Cardiac muscle cell (in vitro differentiated cells and primary cell): ENCODE measurements at regions not wholly inside any gene's neighbourhood (a gene's known extent, or its start where the extent isn't known, plus 50 kb on each side); places are given as distances from the start of the nearest gene placed in this dataset.

Experiments used
- DNase-seq, 2 donors: peaks; one replicate each; pipeline versions ENCODE4 v3.0.0 to v3.0.0-alpha.2; 2010 to 2017; ENCODE audit warnings: low read depth in 1 of 2, low spot score in 1 of 2
- H3K27ac ChIP-seq: fragments of 200-600 bp; sonication (generic); 2 replicates; pipeline ENCODE4 v1.5.1; 2016
- H3K27me3 ChIP-seq: fragments of 200-600 bp; sonication (generic); 2 replicates; pipeline ENCODE4 v1.6.0; 2016; ENCODE audit warnings: control low read depth
- H3K36me3 ChIP-seq: fragments of 200-600 bp; sonication (generic); 2 replicates; pipeline ENCODE4 v1.5.1; 2016; ENCODE audit warnings: control low read depth
- H3K4me1 ChIP-seq: fragments of 200-600 bp; sonication (generic); 2 replicates; pipeline ENCODE4 v1.8.1; 2017; ENCODE audit warnings: low read depth, mild to moderate bottlenecking, mixed run types
- H3K4me3 ChIP-seq: fragments of 200-600 bp; sonication (generic); 2 replicates; pipeline ENCODE4 v1.5.1; 2016; ENCODE audit warnings: mild to moderate bottlenecking
- H3K9me3 ChIP-seq: fragments of 200-600 bp; sonication (generic); 2 replicates; pipeline ENCODE4 v1.5.1; 2017; ENCODE audit warnings: low read depth, mild to moderate bottlenecking, control low read depth
- TF ChIP-seq, protein P1 (sequence below): IDR thresholded peaks from 2 replicates; pipeline ENCODE4 v1.5.1; 2012; ENCODE audit warnings: low read depth, mild to moderate bottlenecking, low read length

DNA sequence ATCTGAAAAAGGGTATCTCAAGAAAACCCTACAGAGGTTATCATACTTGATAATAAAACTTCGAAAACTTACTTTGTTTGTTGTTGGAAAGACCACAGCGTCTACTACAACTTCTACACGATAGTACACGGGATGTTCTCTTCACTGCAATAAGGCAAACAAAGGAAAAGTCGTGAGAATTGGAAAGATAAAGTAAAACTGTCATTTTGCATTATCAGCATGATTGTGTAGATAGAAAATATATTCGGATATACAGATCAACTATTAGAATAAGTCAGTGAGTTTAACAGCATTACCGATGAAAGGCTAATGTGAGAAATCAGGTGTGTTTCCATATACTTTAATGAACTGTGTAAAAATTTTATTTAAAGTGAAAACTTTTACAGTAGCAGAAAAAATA is 287.4 kb downstream of the KLF6 start:
- Histone ChIP-seq H3K27me3 (peaks cover 4% of the 10 kb centered on the region), H3K9me3 (no peaks in the 10 kb centered on the region), H3K36me3 (no peaks in the 10 kb centered on the region), H3K4me1 (no peaks in the 10 kb centered on the region), H3K27ac (no peak overlapping the region), H3K4me3 (no peak overlapping the region)
- TF ChIP-seq, protein P1, sequence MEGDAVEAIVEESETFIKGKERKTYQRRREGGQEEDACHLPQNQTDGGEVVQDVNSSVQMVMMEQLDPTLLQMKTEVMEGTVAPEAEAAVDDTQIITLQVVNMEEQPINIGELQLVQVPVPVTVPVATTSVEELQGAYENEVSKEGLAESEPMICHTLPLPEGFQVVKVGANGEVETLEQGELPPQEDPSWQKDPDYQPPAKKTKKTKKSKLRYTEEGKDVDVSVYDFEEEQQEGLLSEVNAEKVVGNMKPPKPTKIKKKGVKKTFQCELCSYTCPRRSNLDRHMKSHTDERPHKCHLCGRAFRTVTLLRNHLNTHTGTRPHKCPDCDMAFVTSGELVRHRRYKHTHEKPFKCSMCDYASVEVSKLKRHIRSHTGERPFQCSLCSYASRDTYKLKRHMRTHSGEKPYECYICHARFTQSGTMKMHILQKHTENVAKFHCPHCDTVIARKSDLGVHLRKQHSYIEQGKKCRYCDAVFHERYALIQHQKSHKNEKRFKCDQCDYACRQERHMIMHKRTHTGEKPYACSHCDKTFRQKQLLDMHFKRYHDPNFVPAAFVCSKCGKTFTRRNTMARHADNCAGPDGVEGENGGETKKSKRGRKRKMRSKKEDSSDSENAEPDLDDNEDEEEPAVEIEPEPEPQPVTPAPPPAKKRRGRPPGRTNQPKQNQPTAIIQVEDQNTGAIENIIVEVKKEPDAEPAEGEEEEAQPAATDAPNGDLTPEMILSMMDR, result no peak
- no peak for DNase-seq

DNA sequence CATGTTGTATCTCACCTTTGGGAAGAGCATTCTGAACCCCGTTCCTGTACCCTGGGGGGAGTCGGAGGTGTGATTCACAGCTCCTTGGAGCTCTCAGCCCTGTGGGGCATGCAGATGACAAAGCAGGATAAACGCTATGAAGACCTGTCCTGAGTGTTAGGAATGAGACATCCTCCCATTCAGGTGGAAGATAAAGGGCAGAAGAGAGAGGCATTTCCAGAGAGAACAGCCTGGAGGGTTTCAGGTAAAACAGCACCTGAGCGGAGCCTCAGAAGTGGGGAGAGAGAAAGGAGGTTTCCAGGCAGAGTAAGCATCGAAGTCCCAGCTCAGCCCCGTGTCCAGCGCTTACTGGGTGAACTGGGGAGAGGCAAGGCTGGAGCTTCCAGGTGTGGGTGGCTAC is 288.9 kb downstream of the KLF6 start:
- no peaks in the 10 kb centered on the region for H3K9me3 ChIP-seq

DNA sequence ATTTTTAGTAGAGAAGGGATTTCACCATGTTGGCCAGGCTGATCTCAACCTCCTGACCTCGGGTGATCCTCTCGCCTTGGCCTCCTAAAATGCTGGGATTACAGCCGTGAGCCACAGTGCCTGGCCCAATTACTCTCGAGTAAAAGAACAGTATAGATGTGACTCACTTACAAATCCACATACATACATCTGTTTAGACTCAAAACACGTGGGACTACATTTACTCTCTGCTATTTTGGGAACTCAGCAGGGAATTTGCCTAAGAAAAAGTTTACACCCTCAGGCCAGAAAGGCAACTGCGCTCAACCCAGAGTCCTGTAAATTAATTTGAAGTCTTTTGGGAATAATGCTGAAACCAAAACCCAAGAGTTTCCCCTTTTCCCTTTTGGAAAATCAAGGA is 289.7 kb downstream of the KLF6 start:
- DNase-seq, result peak in 1 of 2 donors; percentile 31
- no peak overlapping the region for H3K27ac ChIP-seq
- no peaks in the 10 kb centered on the region for H3K4me1 ChIP-seq
- no peak overlapping the region for H3K4me3 ChIP-seq
- TF ChIP-seq, protein P1, result no peak
- H3K27me3 ChIP-seq, result peaks cover 4% of the 10 kb centered on the region
- no peaks in the 10 kb centered on the region for H3K36me3 ChIP-seq
- no peaks in the 10 kb centered on the region for H3K9me3 ChIP-seq

More for the DNA sequence above, 288.9 kb downstream of the KLF6 start:
- TF ChIP-seq, protein P1, result no peak
- Histone ChIP-seq H3K27ac (no peak overlapping the region), H3K4me1 (no peaks in the 10 kb centered on the region), H3K27me3 (peaks cover 4% of the 10 kb centered on the region), H3K36me3 (no peaks in the 10 kb centered on the region), H3K4me3 (no peak overlapping the region)
- no peak for DNase-seq

DNA sequence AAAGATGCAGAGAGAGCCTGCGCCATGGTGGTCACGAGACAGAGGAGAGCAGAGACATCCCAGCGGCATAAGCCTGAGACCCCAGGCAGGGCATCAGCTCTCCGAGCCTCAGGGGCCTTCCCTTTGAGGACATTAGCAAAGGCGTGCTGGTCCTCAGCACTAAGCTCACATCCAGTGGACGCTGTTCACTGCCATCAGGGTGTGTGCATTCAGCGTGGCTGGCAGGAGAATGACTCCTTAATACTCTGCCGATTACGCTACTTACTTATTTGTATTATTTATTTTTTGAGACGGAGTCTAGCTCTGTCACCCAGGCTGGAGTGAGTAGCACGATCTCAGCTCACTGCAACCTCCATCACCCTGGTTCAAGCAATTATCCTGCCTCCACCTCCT is 290.2 kb downstream of the KLF6 start:
- Histone ChIP-seq H3K36me3 (no peaks in the 10 kb centered on the region), H3K4me1 (no peaks in the 10 kb centered on the region), H3K27me3 (peaks cover 4% of the 10 kb centered on the region), H3K27ac (no peak overlapping the region), H3K9me3 (no peaks in the 10 kb centered on the region), H3K4me3 (no peak overlapping the region)
- no peak for DNase-seq
- TF ChIP-seq, protein P1, result no peak

DNA sequence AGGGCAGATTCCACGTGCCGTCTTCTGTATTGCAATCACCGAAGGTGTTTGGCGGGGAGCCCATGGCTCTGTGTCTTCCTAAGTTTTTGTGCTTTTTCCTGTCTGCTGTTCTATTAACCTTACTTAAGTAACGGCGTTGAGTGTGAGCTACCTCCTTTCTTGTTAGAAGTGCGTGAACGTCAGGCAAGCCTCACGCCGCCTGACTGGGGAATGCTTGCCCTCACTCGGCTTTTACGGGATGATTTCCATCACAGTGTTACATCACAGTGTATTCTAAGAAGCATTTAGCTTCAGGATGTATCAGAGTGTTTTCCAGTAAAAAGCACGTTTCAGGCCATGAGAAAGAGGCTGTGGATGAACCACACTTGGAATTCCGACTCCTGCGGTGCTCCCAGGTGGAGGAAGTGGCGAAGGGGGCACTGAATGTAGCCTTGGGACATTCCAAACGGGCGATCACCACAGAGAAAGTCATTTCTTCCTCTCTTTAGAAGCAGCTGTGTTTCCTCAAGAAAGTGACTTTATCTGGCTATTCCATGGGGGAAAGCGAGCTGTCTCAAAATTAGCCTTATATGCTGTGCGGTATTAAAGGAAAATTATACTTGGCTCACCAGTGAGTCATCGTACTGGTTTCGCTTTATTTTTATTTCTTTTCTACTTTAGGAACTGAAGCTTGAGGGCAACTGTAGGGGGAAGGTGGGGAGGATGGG is 290.7 kb downstream of the KLF6 start:
- Histone ChIP-seq H3K27ac (no peak overlapping the region), H3K27me3 (peaks cover 4% of the 10 kb centered on the region), H3K9me3 (no peaks in the 10 kb centered on the region), H3K36me3 (no peaks in the 10 kb centered on the region), H3K4me1 (no peaks in the 10 kb centered on the region), H3K4me3 (no peak overlapping the region)
- TF ChIP-seq, protein P1, result no peak
- peak in 1 of 2 donors; percentile 90 for DNase-seq
